Heart right ventricle (tissue), 16 donors: ENCODE measurements at regions not wholly inside any gene's neighbourhood (a gene's known extent, or its start where the extent isn't known, plus 50 kb on each side); places are given as distances from the start of the nearest gene placed in this dataset.

ENCODE experiments used
- ATAC-seq, 8 donors: fragments of 200-7000 bp; cut with Tn5 transposase; one replicate each; pipeline ENCODE4 v1.9.1; 2020; ENCODE audit warnings: mild to moderate bottlenecking in 8 of 8, moderate library complexity in 8 of 8, moderate number of reproducible peaks in 1 of 8
- DNase-seq, 2 donors: peaks; one replicate each; pipeline ENCODE4 v3.0.0-alpha.2; 2020
- H3K27ac ChIP-seq, 10 donors: fragments of 200-600 bp; sonication (generic) in 2 of 10; one replicate each; pipeline versions ENCODE4 v1.5.0 to v1.8.0; 2020 to 2022; ENCODE audit warnings: mild to moderate bottlenecking in 3 of 10
- H3K27me3 ChIP-seq, 7 donors: fragments of 200-600 bp; one replicate each; pipeline ENCODE4 v1.8.0; 2021 to 2022; ENCODE audit warnings: mild to moderate bottlenecking in 2 of 7
- H3K36me3 ChIP-seq, 9 donors: fragments of 200-600 bp; sonication (generic) in 1 of 9; one replicate each; pipeline versions ENCODE4 v1.5.0 to v1.8.0; 2020 to 2022; ENCODE audit warnings: mild to moderate bottlenecking in 2 of 9
- H3K4me1 ChIP-seq, 9 donors: fragments of 200-600 bp; sonication (generic) in 1 of 9; one replicate each; pipeline versions ENCODE4 v1.5.0 to v1.8.0; 2020 to 2022; ENCODE audit warnings: mild to moderate bottlenecking in 4 of 9
- H3K4me3 ChIP-seq, 10 donors: fragments of 200-600 bp; sonication (generic) in 2 of 10; one replicate each; pipeline versions ENCODE4 v1.5.0 to v1.8.0; 2020 to 2022; ENCODE audit warnings: mild to moderate bottlenecking in 7 of 10, moderate library complexity in 2 of 10
- H3K9me3 ChIP-seq, 11 donors: fragments of 200-600 bp in 10 of 11; sonication (generic) in 2 of 11; one replicate each; pipeline versions ENCODE4 v1.5.0 to v1.8.0; 2013 to 2022; ENCODE audit warnings: mild to moderate bottlenecking in 2 of 11, control low read depth in 1 of 11, moderate library complexity in 1 of 11
- CTCF ChIP-seq, 9 donors: fragments of 200-600 bp; sonication (generic) in 2 of 9; IDR thresholded peaks; one replicate each; pipeline versions ENCODE4 v1.5.0 to v1.8.0; 2021 to 2022; ENCODE audit warnings: antibody characterized with exemption in 9 of 9, mild to moderate bottlenecking in 5 of 9, moderate library complexity in 1 of 9
- WGBS, 2 donors: extraction: QIAGEN DNeasy Blood & Tissue Kit; methylation state at CpG; one replicate each; pipeline ENCODE4 v1.1.7; 2013; ENCODE audit warnings: inconsistent platforms in 1 of 2; 5-methylcytosine and 5-hydroxymethylcytosine counted together
- intact Hi-C, 10 donors: fragments of 100-400 bp; cut with DNase I; formaldehyde crosslinking; loops; one replicate each; pipeline versions ENCODE4 v1.11.1 to v1.14.2; 2022
- donor health status: Arrhythmogenic right ventricular cardiomyopathy.
- donor health status: ischemic (EF 13 %, LVEDD 7.1; RV severe dilation, severe dysfunction).
- donor health status: healthy with polysubstance abuse.
- donor health status: DM: no; HTN: yes; CAD: no.
- donor health status: DM: no; HTN: no; CAD: no.
- donor health status: ischemic (EF 25% LVEDD 6.9; RV normal size, moderate dysfunction).
- donor health status: ischemic (EF 25% LVEDD 5.7; RV mildly dilated, moderate dysfunction).
- donor health status: healthy.
- donor health status: DM: yes; HTN: yes; CAD: no.
- donor health status: Ischemic cardiomyopathy.
- donor health status: ischemic (EF 35%, LVEDD 5.7; RV mildly dilated, moderate dysfunction).
- donor health status: nonischemic (EF 11% LVEDD 7.7; RV severe dilation, severe dysfunction).
- donor health status: DM: yes; HTN: yes; CAD: no.
- donor health status: PGD.
- donor health status: ischemic (EF 29% LVEDD 5.4; RV normal size, mild dysfunction).
- donor health status: nonischemic (EF 23%, LVEDD 6.1; RV moderate dilation, normal function).

- DNase-seq, result no peak
- no peaks in the 10 kb centered on the region for H3K36me3 ChIP-seq
- H3K27me3 ChIP-seq, result no peaks in the 10 kb centered on the region
- TF ChIP-seq CTCF (IDR thresholded peaks at IDR 0.05), result no peak
- 50 to 66% methylated on average over 1 of the region's 1 CpG for WGBS, 2 donors
- ATAC-seq, result no peak
- no peak overlapping the region for H3K4me3 ChIP-seq
- intact Hi-C loops, result no loop called here
- H3K27ac ChIP-seq, result no peak overlapping the region
- H3K9me3 ChIP-seq, result peaks cover 0 to 7% (median 0%) of the 10 kb centered on the region in 11 donors
- H3K4me1 ChIP-seq, result no peaks in the 10 kb centered on the region
Observed at GRCh38 chr13:37375071-37375470, 223.5 kb downstream of the POSTN start.

- Histone ChIP-seq H3K4me1 (no peaks in the 10 kb centered on the region), H3K9me3 (no peaks in the 10 kb centered on the region), H3K27ac (no peak overlapping the region), H3K4me3 (no peak overlapping the region), H3K36me3 (no peaks in the 10 kb centered on the region), H3K27me3 (no peaks in the 10 kb centered on the region)
- intact Hi-C loops, result no loop called here
- 24 to 28% methylated on average over 4 of the region's 4 CpGs for WGBS, 2 donors
- DNase-seq (no peak), ATAC-seq (no peak)
- no peak for TF ChIP-seq CTCF (IDR thresholded peaks at IDR 0.05)
Observed at GRCh38 chr13:37369616-37370015, 229.0 kb downstream of the POSTN start.

GRCh38 chr13:37368501-37368900 is 230.1 kb downstream of the POSTN start:
- no peaks in the 10 kb centered on the region for H3K36me3 ChIP-seq
- H3K4me1 ChIP-seq, result no peaks in the 10 kb centered on the region
- no peak for TF ChIP-seq CTCF (IDR thresholded peaks at IDR 0.05)
- no peaks in the 10 kb centered on the region for H3K9me3 ChIP-seq
- no peaks in the 10 kb centered on the region for H3K27me3 ChIP-seq
- WGBS, 2 donors, result 70 to 82% methylated on average over 4 of the region's 4 CpGs
- DNase-seq (no peak), ATAC-seq (no peak)
- H3K27ac ChIP-seq, result no peak overlapping the region
- intact Hi-C loops, result no loop called here
- no peak overlapping the region for H3K4me3 ChIP-seq

- H3K36me3 ChIP-seq, result no peaks in the 10 kb centered on the region
- no peak for TF ChIP-seq CTCF (IDR thresholded peaks at IDR 0.05)
- no peak overlapping the region for H3K4me3 ChIP-seq
- intact Hi-C loops, result no loop called here
- no peak for ATAC-seq
- H3K27me3 ChIP-seq, result no peaks in the 10 kb centered on the region
- no peak for DNase-seq
- H3K9me3 ChIP-seq, result no peaks in the 10 kb centered on the region
- WGBS, 2 donors, result 84 to 93% methylated on average over 5 of the region's 5 CpGs
- no peaks in the 10 kb centered on the region for H3K4me1 ChIP-seq
- no peak overlapping the region for H3K27ac ChIP-seq
Observed at GRCh38 chr13:37366044-37366770, 232.4 kb downstream of the POSTN start.
